ENCODE measurements at regions not wholly inside any gene's neighbourhood (a gene's known extent, or its start where the extent isn't known, plus 50 kb on each side); places are given as distances from the start of the nearest gene placed in this dataset.

GRCh38 chr18:22838221-22838620 is 94.9 kb upstream of the RBBP8 start:
- no peak for DNase-seq (ENCODE audit: extremely low read depth, low read depth, low spot score)

DNA sequence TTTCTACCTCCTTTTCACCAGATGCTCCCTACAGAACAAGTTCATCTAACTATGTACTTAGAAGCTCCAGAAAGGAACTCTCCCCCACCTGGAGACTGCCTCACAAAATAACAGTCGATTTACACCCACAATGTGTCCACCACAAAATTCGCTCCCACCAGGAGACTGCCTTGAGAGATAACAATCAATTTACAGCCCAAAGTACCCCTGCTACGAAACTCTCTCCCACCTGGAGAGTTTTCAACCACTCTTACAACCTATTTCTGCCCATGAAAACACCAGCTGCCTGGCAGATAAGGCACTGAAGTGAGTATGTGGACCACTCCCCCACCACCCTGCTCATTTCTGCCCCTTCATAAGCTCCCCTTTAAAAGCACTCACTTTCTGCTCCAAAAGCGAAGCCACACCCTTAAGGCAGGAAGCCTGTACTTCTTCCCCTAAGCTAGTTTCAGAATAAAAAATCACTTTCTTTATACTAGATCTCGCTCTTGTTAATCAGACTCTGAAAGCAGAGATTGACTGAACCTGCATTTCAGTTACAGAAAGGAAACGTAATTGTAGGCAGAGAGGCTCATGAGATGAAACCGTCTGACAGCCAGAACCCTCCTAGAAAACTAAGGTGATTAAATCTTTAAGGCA is 94.4 kb upstream of the RBBP8 start:
- no peak for DNase-seq (ENCODE audit: extremely low read depth, low read depth, low spot score)

DNA sequence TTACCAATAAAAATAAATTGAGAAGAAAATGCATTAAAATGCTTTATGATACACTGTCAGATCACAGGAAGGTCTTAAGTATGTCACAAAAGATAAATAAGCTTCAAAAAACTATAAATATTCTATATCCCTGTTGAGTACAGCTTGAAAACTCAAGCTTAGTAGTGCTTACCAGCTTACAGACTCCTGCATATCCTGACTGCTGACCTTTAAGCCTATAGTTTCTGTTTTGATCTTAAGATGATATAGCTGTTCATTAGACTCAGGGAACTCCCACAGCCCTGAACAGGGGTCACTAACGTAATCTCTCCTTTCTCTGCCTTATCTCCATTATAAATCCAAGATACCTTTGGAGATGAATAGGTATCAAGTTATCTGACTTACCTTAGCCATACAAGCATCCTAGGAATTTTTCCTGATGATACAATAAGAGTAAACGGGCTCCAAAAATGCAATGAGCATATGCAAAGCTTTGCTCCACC is 93.7 kb upstream of the RBBP8 start:
- no peak for DNase-seq (ENCODE audit: extremely low read depth, low read depth, low spot score)

- no peak for DNase-seq (ENCODE audit: extremely low read depth, low read depth, low spot score)
Observed at GRCh38 chr18:22840606-22841144, 92.5 kb upstream of the RBBP8 start.

DNA sequence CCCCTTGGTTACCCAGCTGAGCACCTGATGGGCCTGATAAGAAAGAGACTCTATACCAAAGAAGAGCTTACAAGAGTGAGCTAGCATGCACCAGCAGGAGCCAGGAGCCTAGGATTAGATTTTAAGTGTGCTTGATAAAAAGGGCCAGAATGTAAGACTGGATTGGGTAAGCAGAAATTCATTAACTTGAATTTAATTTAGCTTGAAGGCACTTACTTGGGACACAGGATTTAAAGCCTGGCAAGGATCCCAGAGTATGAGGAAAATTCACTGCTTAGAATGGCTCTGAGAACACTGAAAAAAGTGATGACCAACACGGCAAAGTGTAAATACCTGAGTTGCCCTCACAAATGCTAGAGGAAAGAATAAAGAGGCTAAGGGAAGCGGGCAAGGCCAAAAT is 91.3 kb upstream of the RBBP8 start:
- DNase-seq (ENCODE audit: extremely low read depth, low read depth, low spot score): no peak

DNA sequence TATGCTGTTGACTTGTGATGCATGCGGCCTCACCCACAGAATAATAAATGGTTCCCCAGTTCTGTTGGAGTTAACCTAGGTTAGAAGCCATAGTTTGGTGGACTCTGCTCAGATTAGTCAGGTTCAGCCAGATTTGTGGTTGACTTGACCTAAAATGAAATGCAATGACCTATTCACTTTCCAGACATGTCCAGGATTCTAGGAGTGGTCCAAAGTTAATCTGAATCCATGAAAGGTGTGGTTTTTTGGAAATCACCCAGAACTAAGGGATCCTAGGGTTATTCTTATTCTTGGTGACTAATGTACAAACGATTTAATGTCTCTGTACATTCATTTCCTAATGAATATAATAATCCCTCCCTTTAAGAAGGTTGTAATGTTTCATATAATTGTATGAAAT is 88.9 kb upstream of the RBBP8 start:
- no peak for DNase-seq (ENCODE audit: extremely low read depth, low read depth, low spot score)

DNA sequence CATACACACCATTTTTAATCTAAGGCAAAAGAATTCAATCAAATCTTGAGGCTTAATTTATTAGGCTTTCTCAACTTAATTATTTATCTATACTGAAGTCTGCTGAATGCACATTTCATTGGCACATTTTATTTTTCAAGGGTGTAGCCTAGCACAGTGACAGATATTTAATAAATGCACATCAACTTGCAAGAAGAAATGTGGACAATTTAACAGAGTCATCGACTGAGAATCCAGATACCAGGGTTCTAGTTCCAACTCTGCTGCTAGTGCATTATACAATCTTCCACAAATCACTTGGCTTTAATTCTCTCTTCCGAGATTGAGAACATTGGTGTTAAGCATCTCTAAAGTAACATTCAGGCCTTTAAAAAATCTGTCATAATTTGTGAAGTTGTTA is 88.5 kb upstream of the RBBP8 start:
- DNase-seq (ENCODE audit: extremely low read depth, low read depth, low spot score): no peak

GRCh38 chr18:22846088-22846683 is 86.9 kb upstream of the RBBP8 start:
- no peak for DNase-seq (ENCODE audit: extremely low read depth, low read depth, low spot score)

DNA sequence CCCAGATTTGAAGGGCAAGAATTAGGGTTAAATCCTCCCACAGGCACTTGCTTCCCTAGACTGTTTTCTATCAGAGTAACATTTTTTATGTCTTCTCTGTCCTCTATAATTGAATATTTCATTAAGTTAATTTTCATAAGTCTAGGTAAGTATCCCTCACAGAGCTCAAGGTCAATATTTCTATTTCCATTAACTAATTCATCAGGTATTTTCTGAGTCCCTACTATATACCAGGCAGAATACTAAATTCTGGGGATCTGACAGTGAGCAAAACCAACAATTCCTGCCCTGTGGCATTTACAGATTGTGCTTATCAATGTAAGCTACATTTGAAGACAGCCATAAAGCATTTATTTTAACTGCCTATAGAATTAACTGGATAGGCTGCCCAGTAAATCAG is 86.4 kb upstream of the RBBP8 start:
- DNase-seq (ENCODE audit: extremely low read depth, low read depth, low spot score): no peak

DNA sequence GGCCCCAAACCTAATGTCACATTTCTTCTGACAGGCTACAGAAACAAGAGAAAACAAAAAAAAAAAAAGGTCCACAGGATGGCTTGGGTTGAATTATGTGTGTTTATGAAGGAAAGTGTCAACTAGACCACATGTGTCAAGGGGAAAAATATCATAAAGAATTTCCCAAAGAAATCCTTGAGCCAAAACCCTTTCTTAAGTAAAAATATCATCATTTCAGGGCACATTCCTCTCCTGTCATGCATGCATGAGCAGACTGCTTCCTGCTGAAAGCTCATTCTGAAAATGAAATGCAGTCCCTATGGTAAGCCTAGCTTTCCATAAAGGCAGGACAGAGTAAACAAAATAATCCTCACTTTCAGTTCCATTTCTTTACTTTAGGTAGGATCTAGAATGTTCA is 85.7 kb upstream of the RBBP8 start:
- DNase-seq (ENCODE audit: extremely low read depth, low read depth, low spot score): no peak

- no peak for DNase-seq (ENCODE audit: extremely low read depth, low read depth, low spot score)
Observed at GRCh38 chr18:22847867-22848451, 85.2 kb upstream of the RBBP8 start.

DNA sequence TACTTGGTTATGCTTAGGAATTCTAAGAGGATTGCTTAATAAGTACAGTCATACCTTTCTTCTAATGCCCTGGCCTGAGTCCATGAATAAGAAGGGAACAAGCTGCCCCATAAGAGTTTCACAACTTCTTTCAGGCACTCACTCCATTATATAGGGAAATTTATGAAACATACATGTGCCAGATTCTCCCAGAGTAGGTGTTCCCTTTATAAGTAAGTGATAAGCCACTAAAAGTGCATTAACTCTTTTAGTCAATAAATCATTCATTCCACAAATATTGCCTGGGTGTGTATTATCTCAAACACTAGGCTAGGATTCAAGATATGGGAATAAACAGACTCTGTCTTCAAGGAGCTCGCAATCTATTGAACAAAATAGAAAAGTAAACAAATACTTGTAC is 84.5 kb upstream of the RBBP8 start:
- DNase-seq (ENCODE audit: extremely low read depth, low read depth, low spot score): no peak

DNA sequence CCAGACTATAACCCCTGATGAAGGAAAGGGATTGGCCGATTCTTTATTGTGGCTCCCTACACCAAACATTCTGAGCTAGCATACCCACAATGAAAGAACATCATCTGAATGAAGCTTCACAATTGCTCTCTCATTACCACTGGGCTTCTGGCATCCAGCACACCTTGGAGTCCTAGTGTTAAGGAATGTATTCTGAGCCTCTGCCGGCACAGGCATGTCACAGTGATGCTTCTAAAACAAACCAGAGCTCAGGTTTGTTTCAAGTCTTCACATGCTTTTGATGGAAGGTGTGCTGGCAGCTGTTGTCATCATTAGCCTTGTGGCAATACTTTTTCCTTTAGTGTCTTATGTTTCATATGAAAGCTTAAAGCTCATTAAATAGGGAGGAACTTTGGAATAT is 76.3 kb upstream of the RBBP8 start:
- DNase-seq (ENCODE audit: extremely low read depth, low read depth, low spot score): no peak

DNA sequence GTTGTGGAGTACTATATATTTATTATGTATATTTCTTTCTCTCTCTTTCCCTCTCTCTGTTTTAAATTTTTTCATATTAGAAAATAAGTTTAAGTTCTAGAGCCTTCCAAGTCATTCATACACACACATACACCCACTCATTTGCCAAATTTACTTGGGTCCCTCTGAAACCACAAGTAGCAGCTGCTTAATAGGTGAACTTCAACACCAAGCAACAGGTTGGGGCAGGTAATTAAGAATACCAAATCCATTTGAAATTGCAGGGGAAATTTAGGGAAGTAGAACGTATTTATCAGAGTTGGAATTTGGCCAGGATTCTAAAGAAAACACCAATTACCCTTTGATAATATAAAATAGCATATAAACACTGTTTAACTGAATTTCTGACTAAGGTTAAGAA is 75.0 kb upstream of the RBBP8 start:
- no peak for DNase-seq (ENCODE audit: extremely low read depth, low read depth, low spot score)

- no peak for DNase-seq (ENCODE audit: extremely low read depth, low read depth, low spot score)
Observed at GRCh38 chr18:22860807-22861206, 72.3 kb upstream of the RBBP8 start.

DNA sequence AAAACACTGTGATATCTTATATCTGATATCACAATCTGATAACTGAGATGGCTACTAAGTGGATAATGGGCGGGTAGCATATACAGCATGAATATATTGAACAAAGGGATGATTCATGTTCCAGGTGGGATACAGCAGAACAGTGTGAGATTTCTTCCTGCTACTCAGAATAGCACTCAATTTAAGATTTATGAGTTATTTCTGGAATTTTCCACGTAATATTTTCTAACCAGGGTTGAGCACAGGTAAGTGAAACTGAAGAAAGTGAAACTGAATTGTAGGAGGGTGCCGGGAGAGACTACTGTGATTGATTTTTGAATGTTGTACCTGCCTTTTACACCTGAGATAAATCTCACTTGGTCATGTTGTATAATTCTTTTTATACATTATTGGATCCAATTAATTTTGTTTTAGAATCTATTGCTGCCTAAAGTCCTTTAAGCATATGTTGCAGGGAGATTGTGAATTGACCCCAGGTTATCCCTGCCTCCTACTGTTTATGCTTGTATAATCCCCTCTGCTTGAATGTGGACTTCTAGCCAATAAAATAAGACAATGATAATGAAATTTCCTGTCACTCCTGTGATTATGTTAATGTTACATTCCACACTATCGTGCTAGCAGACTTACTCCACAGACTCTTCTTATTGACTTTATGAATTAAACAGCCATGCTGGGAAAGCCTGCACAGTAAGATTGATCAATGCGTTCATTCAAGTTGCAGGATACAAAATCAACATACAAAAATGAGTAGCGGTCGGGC is 67.6 kb upstream of the RBBP8 start:
- no peak for DNase-seq (ENCODE audit: extremely low read depth, low read depth, low spot score)

- DNase-seq (ENCODE audit: extremely low read depth, low read depth, low spot score): no peak
Observed at GRCh38 chr18:22868831-22869230, 64.3 kb upstream of the RBBP8 start.

GRCh38 chr18:22871809-22872525 is 61.2 kb upstream of the RBBP8 start:
- DNase-seq (ENCODE audit: extremely low read depth, low read depth, low spot score): no peak

DNA sequence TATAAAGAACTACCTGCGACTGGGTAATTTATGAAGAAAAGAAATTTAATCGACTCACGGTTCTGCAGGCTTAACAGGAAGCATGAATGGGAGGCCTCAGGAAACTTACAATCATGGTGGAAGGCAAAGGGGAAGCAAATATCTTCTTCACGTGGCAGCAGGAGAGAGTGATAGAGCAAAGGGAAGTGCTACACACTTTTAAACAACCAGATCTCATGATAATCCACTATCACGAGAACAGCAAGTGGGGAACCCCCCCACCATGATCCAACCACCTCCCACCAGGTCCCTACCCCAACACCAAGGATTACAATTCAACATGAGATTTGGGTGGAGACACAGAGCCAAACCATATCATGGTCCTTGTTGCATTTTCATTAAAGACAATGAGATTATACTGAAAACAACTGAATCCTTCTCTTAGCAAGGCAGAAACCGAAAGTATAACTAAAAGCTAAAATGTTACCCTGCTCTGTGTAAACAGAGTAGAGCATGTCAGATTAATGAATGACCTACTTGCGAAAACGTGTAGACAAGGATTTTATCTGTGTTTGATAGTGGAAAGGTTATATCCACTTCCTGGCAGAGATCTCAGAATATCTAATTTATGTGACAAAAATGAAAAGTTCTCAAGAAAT is 60.1 kb upstream of the RBBP8 start:
- DNase-seq (ENCODE audit: extremely low read depth, low read depth, low spot score): no peak

- no peak for DNase-seq (ENCODE audit: extremely low read depth, low read depth, low spot score)
Observed at GRCh38 chr18:22879293-22879692, 53.8 kb upstream of the RBBP8 start.

Measured in glomerular endothelial cell (primary cell).